ENCODE measurements at regions not wholly inside any gene's neighbourhood (a gene's known extent, or its start where the extent isn't known, plus 50 kb on each side); places are given as distances from the start of the nearest gene placed in this dataset.

GRCh38 chr14:83300476-83301064 lies 1766.9 kb upstream of the SEL1L start:
- DNase-seq = no peak
- H3K4me1 ChIP-seq = no peaks in the 10 kb centered on the region
- H3K27me3 ChIP-seq = no peaks in the 10 kb centered on the region
- TF ChIP-seq CTCF (IDR thresholded peaks at IDR 0.05) = peak; percentile 49
- H3K9ac ChIP-seq (ENCODE audit: low read depth in 2 of 2, low read length in 2 of 2) = no peak overlapping the region
- intact Hi-C loops (cut with DNase I) = loop anchor here (5.0 kb wide), 1 partner anchor 162 kb away; no protein-coding TSS in a partner anchor
- no peaks in the 10 kb centered on the region for H3K36me3 ChIP-seq
- H3K27ac ChIP-seq = no peak overlapping the region
- H3K9me3 ChIP-seq = no peaks in the 10 kb centered on the region
- H3K4me3 ChIP-seq = no peak overlapping the region

- Histone ChIP-seq H3K36me3 (no peaks in the 10 kb centered on the region), H3K4me1 (no peaks in the 10 kb centered on the region), H3K9ac (ENCODE audit: low read depth in 2 of 2, low read length in 2 of 2) (no peak overlapping the region), H3K9me3 (no peaks in the 10 kb centered on the region), H3K27ac (no peak overlapping the region), H3K27me3 (no peaks in the 10 kb centered on the region), H3K4me3 (no peak overlapping the region)
- intact Hi-C loops (cut with DNase I) = loop anchor here (5.0 kb wide), 1 partner anchor 161 kb away; no protein-coding TSS in a partner anchor
- no peak for TF ChIP-seq CTCF (IDR thresholded peaks at IDR 0.05)
- DNase-seq = no peak
Measured at GRCh38 chr14:83301791-83302190, 1768.1 kb upstream of the SEL1L start.

GRCh38 chr14:83309211-83309610 lies 1775.6 kb upstream of the SEL1L start:
- no peak for TF ChIP-seq CTCF (IDR thresholded peaks at IDR 0.05)
- H3K27ac ChIP-seq = no peak overlapping the region
- no peak overlapping the region for H3K4me3 ChIP-seq
- no peaks in the 10 kb centered on the region for H3K4me1 ChIP-seq
- no peak for DNase-seq
- no peak overlapping the region for H3K9ac ChIP-seq (ENCODE audit: low read depth in 2 of 2, low read length in 2 of 2)
- H3K36me3 ChIP-seq = no peaks in the 10 kb centered on the region
- no peaks in the 10 kb centered on the region for H3K27me3 ChIP-seq
- intact Hi-C loops (cut with DNase I) = no loop called here
- no peaks in the 10 kb centered on the region for H3K9me3 ChIP-seq

- Histone ChIP-seq H3K27me3 (no peaks in the 10 kb centered on the region), H3K9ac (ENCODE audit: low read depth in 2 of 2, low read length in 2 of 2) (no peak overlapping the region), H3K27ac (no peak overlapping the region), H3K4me1 (no peaks in the 10 kb centered on the region), H3K4me3 (no peak overlapping the region), H3K36me3 (no peaks in the 10 kb centered on the region), H3K9me3 (no peaks in the 10 kb centered on the region)
- no peak for DNase-seq
- TF ChIP-seq CTCF (IDR thresholded peaks at IDR 0.05) = no peak
- intact Hi-C loops (cut with DNase I) = no loop called here
Measured at GRCh38 chr14:83309833-83310232, 1776.2 kb upstream of the SEL1L start.

GRCh38 chr14:83312511-83312910 lies 1778.9 kb upstream of the SEL1L start:
- no peak overlapping the region for H3K9ac ChIP-seq (ENCODE audit: low read depth in 2 of 2, low read length in 2 of 2)
- TF ChIP-seq CTCF (IDR thresholded peaks at IDR 0.05) = no peak
- no peaks in the 10 kb centered on the region for H3K4me1 ChIP-seq
- H3K4me3 ChIP-seq = no peak overlapping the region
- intact Hi-C loops (cut with DNase I) = no loop called here
- no peak for DNase-seq
- H3K27me3 ChIP-seq = no peaks in the 10 kb centered on the region
- no peak overlapping the region for H3K27ac ChIP-seq
- H3K36me3 ChIP-seq = no peaks in the 10 kb centered on the region
- H3K9me3 ChIP-seq = no peaks in the 10 kb centered on the region
